Colonic mucosa (tissue), 4 donors: ENCODE measurements at regions not wholly inside any gene's neighbourhood (a gene's known extent, or its start where the extent isn't known, plus 50 kb on each side); places are given as distances from the start of the nearest gene placed in this dataset.
"Not testable (repeated sequence)": the region's sequence is repeated elsewhere in the genome, so short reads cannot be mapped to it uniquely, and the experiment has no call there.

Source experiments
- DNase-seq: peaks from one replicate; pipeline ENCODE4 v3.0.0-alpha.2; 2020
- H3K27ac ChIP-seq: fragments of 200-600 bp; one replicate; pipeline ENCODE4 v1.8.0; 2021
- H3K27me3 ChIP-seq: fragments of 200-600 bp; one replicate; pipeline ENCODE4 v1.8.0; 2021
- H3K36me3 ChIP-seq: fragments of 200-600 bp; one replicate; pipeline ENCODE4 v1.8.0; 2021
- H3K4me1 ChIP-seq: fragments of 200-600 bp; one replicate; pipeline ENCODE4 v1.8.0; 2021; ENCODE audit warnings: mild to moderate bottlenecking
- H3K4me3 ChIP-seq: fragments of 200-600 bp; one replicate; pipeline ENCODE4 v1.8.0; 2021
- H3K9ac ChIP-seq, 2 donors: one replicate each; pipeline ENCODE4 v1.7.0; 2013; ENCODE audit warnings: control low read depth in 2 of 2, low read depth in 2 of 2, low read length in 2 of 2
- H3K9me3 ChIP-seq: fragments of 200-600 bp; one replicate; pipeline ENCODE4 v1.8.0; 2021
- intact Hi-C: fragments of 100-400 bp; cut with DNase I; formaldehyde crosslinking; loops from one replicate; pipeline ENCODE4 v1.14.1; 2022
- TF ChIP-seq, protein P1 (sequence below): fragments of 200-600 bp; IDR thresholded peaks from one replicate; pipeline ENCODE4 v1.8.0; 2022; ENCODE audit warnings: antibody characterized with exemption, mild to moderate bottlenecking
- donor health status: healthy.
- donor health status: DM: no; HTN: no; CAD: no.
- donor health status: DM: no; HTN: no; CAD: no.

DNA sequence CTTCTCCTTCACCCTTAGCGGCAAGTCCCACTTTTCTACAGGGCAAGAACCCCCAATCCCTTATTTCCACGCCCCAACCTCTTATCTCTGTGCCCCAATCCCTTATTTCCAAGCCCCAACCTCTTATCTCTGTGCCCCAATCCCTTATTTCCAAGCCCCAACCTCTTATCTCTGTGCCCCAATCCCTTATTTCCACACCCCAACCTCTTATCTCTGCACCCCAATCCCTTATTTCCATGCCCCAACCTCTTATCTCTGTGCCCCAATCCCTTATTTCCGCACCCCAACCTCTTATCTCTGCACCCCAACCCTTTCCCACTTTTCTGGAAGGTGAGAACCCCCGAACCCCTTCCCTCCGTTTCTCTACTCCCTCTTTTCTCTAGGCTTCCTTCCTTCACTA, 116.1 kb upstream of the GJE1 start:
- H3K27me3 ChIP-seq, intact Hi-C loops, H3K9me3 ChIP-seq, H3K27ac ChIP-seq, H3K36me3 ChIP-seq, H3K9ac ChIP-seq, H3K4me3 ChIP-seq, DNase-seq, H3K4me1 ChIP-seq: not testable (repeated sequence)

DNA sequence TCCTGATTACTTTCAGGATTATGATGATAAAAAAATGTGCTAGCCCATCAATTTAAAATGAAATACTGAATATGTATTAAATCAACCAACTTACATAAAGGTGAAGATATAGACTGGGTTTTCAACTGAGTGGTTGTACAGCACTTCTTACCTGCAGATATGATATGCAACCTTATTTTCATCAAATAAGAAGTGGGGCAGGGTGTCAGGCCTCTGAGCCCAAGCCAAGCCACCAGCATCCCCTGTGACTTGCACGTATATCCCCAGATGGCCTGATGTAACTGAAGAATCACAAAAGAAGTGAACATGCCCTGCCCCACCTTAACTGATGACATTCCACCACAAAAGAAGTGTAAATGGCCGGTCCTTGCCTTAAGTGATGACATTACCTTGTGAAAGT, 117.3 kb upstream of the GJE1 start:
- H3K27me3 ChIP-seq, H3K36me3 ChIP-seq, H3K9me3 ChIP-seq, DNase-seq, H3K27ac ChIP-seq, H3K9ac ChIP-seq, H3K4me3 ChIP-seq, H3K4me1 ChIP-seq, intact Hi-C loops: not testable (repeated sequence)

DNA sequence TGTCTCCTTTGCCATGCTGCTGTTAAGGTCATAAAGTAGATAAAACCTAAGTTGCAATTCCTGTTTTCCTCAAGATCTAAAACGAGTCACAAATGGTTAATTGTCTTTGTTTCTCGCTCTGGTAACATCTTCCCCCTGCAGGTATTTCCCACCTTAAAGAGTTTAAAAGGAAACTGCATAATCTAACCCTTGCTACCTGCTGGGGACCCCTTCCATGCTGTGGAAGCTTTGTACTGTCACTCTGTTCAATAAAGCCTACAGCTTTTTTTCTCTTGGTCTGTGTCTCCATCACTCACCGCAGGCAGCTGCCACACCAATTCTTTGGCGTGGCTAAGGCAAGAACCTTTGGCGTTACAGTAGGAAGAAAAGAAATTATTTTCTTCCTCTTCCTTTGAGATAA, 117.7 kb upstream of the GJE1 start:
- TF ChIP-seq, protein P1, sequence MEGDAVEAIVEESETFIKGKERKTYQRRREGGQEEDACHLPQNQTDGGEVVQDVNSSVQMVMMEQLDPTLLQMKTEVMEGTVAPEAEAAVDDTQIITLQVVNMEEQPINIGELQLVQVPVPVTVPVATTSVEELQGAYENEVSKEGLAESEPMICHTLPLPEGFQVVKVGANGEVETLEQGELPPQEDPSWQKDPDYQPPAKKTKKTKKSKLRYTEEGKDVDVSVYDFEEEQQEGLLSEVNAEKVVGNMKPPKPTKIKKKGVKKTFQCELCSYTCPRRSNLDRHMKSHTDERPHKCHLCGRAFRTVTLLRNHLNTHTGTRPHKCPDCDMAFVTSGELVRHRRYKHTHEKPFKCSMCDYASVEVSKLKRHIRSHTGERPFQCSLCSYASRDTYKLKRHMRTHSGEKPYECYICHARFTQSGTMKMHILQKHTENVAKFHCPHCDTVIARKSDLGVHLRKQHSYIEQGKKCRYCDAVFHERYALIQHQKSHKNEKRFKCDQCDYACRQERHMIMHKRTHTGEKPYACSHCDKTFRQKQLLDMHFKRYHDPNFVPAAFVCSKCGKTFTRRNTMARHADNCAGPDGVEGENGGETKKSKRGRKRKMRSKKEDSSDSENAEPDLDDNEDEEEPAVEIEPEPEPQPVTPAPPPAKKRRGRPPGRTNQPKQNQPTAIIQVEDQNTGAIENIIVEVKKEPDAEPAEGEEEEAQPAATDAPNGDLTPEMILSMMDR: no peak
- no peak overlapping the region for H3K9ac ChIP-seq
- no peak overlapping the region for H3K4me3 ChIP-seq
- DNase-seq: no peak
- no peak overlapping the region for H3K27ac ChIP-seq
- H3K27me3 ChIP-seq: no peaks in the 10 kb centered on the region
- H3K36me3 ChIP-seq: no peaks in the 10 kb centered on the region
- H3K4me1 ChIP-seq: no peaks in the 10 kb centered on the region
- no peaks in the 10 kb centered on the region for H3K9me3 ChIP-seq
- intact Hi-C loops: no loop called here

DNA sequence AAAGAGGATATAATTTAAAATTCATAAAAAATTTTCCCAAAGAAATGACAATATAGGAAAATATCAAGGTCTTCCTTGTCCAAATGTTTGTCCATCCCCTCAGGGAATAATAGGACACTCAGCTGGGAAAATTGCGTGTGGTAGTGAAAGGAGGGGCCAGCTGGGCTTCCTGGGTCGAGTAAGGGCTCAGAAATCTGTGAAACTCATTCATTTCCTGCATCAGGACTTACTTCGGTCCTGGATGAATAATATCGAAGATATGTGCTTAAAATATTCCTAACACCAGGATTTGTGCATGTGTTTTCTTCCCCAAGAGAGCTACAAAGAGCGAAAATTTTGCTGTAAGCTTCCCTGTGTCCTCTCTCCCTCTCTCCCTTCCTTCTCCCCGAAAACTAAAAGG, 118.2 kb upstream of the GJE1 start:
- intact Hi-C loops: no loop called here
- H3K4me1 ChIP-seq: no peaks in the 10 kb centered on the region
- H3K27ac ChIP-seq: no peak overlapping the region
- H3K9ac ChIP-seq: no peak overlapping the region
- TF ChIP-seq, protein P1: no peak
- no peaks in the 10 kb centered on the region for H3K36me3 ChIP-seq
- DNase-seq: no peak
- no peaks in the 10 kb centered on the region for H3K27me3 ChIP-seq
- H3K4me3 ChIP-seq: no peak overlapping the region
- no peaks in the 10 kb centered on the region for H3K9me3 ChIP-seq

DNA sequence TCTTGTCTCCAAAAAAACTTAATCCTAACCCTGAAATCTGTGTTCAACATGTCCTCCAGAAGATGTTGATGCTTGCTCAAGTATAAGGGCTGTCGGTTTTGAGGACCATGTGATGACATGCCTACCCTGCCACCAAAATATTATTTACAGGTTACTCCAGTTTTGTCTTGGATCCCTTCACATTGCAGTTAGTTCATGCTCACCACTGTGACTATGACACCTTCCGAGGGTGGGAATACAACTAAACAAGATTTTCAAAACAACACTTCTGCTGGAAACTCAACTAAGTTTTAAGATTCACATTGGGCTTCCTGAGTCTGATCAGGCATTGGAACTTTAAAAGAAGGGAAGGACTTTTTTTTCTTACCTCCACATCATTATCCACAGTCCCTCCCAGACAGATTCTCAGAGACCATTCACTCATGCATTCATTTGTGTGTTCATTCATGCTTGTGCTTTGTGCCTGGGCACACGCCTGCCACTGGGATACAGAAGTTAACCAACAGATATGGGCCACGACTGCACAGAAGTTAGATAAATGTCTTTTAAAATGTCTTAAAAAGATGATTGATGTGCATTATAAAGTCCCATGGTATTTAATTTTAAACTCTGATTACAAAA, 118.7 kb upstream of the GJE1 start:
- H3K4me3 ChIP-seq: no peak overlapping the region
- H3K27ac ChIP-seq: no peak overlapping the region
- no peak overlapping the region for H3K9ac ChIP-seq
- no peaks in the 10 kb centered on the region for H3K36me3 ChIP-seq
- TF ChIP-seq, protein P1: no peak
- H3K27me3 ChIP-seq: no peaks in the 10 kb centered on the region
- H3K9me3 ChIP-seq: no peaks in the 10 kb centered on the region
- H3K4me1 ChIP-seq: no peaks in the 10 kb centered on the region
- no peak for DNase-seq
- intact Hi-C loops: no loop called here

DNA sequence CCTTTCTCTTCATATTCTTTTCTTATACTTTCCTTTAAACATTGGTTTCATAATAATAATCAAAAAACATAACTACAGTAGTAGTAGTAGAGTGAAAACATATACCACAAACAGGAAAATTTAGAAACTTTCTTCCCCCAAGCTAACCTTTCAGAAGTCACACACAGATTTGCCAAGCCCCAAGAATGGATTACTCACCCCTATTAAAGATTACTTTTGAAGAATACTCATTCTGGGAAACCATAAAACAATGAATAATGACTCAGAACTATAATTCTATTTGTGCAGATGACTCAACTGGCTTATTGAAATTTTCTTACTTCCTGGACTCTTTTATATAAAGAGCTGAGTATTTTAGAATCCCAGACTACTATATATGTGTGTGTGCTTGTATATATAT, 119.4 kb upstream of the GJE1 start:
- Histone ChIP-seq H3K9me3 (no peaks in the 10 kb centered on the region), H3K27me3 (no peaks in the 10 kb centered on the region), H3K27ac (no peak overlapping the region), H3K4me3 (no peak overlapping the region), H3K36me3 (no peaks in the 10 kb centered on the region), H3K9ac (no peak overlapping the region), H3K4me1 (no peaks in the 10 kb centered on the region)
- DNase-seq: no peak
- intact Hi-C loops: no loop called here
- TF ChIP-seq, protein P1: no peak
